ENCODE measurements at regions not wholly inside any gene's neighbourhood (a gene's known extent, or its start where the extent isn't known, plus 50 kb on each side); places are given as distances from the start of the nearest gene placed in this dataset.

DNA sequence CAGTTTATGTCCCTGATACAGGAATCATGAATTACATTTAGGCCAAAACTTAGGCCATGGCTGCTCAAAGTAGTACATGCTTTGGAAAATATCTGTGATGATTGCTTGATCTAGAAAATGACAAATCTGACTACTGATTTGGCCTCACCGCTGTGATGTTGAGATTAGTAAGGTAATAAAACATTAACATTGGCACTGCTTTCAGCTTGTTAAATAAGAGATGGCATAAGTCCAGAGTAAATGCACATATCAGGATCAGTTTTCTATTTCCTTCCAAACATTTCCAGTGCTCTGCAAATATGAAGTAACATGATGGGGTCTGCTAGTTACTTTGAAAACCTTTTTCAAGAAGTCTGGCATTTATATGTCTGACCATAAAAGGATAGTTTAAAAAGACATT is 687.3 kb upstream of the ACTRT1 start:
- TF ChIP-seq, protein P1, sequence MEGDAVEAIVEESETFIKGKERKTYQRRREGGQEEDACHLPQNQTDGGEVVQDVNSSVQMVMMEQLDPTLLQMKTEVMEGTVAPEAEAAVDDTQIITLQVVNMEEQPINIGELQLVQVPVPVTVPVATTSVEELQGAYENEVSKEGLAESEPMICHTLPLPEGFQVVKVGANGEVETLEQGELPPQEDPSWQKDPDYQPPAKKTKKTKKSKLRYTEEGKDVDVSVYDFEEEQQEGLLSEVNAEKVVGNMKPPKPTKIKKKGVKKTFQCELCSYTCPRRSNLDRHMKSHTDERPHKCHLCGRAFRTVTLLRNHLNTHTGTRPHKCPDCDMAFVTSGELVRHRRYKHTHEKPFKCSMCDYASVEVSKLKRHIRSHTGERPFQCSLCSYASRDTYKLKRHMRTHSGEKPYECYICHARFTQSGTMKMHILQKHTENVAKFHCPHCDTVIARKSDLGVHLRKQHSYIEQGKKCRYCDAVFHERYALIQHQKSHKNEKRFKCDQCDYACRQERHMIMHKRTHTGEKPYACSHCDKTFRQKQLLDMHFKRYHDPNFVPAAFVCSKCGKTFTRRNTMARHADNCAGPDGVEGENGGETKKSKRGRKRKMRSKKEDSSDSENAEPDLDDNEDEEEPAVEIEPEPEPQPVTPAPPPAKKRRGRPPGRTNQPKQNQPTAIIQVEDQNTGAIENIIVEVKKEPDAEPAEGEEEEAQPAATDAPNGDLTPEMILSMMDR (IDR thresholded peaks at IDR 0.05 in 4 of 5, conservative IDR thresholded peaks at IDR 0.05 in 1 of 5): no peak
- no peak for TF ChIP-seq POLR2A (IDR thresholded peaks at IDR 0.05)
